HG02884 (cell line): ENCODE measurements at regions not wholly inside any gene's neighbourhood (a gene's known extent, or its start where the extent isn't known, plus 50 kb on each side); places are given as distances from the start of the nearest gene placed in this dataset.

Experiments
- ATAC-seq: cut with Tn5 transposase; IDR thresholded peaks from one replicate; pipeline ENCODE4 v1.9.1; 2021; ENCODE audit warnings: mild to moderate bottlenecking, moderate library complexity; ENCODE audit not compliant: unreplicated experiment

GRCh38 chr9:26415528-26415927 lies 477.1 kb downstream of the CAAP1 start:
- no peak for ATAC-seq

GRCh38 chr9:26413611-26414010 lies 479.0 kb downstream of the CAAP1 start:
- no peak for ATAC-seq

- ATAC-seq, result no peak
Observed at GRCh38 chr9:26412446-26412845, 480.2 kb downstream of the CAAP1 start.

- no peak for ATAC-seq
Observed at GRCh38 chr9:26406676-26407075, 485.9 kb downstream of the CAAP1 start.

- no peak for ATAC-seq
Observed at GRCh38 chr9:26399556-26399955, 493.0 kb downstream of the CAAP1 start.

- ATAC-seq, result no peak
Observed at GRCh38 chr9:26394025-26394424, 498.6 kb downstream of the CAAP1 start.

- no peak for ATAC-seq
Observed at GRCh38 chr9:26392639-26393038, 500.0 kb downstream of the CAAP1 start.

DNA sequence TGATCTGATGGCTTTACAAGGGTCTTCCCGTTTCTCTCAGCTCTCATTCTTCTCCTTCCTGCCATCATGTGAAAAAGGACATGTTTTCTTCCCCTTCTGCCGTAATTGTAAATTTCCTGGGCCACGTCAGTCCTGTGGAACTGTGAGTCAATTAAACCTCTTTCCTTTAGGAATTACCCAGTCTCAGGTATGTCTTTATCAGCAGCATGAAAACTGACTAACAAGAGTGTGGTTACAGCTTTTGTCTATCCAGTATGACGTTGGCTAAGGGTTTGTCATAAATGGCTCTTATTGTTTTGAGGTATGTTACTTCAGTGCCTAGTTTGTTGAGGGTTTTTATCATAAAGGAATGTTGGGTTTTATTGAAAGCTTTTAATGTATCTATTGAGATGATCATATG lies 501.6 kb downstream of the CAAP1 start:
- no peak for ATAC-seq

- ATAC-seq, result no peak
Observed at GRCh38 chr9:26375448-26375847, 517.2 kb downstream of the CAAP1 start.

DNA sequence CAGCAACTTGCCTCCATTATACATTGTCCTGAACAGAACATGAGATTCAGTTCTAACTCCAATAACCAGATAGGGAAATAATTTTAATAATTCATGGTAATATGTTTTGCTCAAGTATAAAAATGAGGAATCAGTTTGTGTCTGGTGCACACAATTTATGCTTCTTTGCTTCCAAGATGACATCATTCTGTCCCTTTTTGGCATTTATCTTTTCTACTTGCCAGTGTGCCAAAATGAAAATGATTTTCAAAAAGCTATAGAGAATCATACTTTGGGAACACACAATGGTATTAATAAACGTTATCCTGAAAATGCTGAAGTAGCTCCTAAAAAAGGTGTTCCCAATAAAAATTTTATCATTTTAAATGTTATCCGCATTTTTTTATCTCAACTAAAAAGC lies 519.0 kb downstream of the CAAP1 start:
- no peak for ATAC-seq

DNA sequence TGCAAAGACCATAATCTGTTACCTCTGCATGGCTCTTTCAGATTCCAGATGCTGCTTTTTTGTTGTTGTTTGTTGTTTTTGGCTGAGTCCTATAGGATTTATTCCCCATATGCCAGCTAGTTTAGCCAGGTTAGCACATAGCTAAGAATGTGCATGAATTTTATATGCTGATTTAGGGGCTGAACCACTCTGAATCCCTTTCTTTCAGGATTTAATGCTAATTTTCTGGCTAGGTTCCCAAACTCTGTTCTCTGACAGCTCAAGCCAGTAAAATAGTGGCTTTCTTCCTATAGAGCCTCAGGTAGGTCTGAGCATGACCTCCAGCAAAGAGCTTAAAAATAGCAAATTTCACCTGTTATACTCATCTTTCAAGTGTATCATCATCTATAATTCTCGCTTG lies 521.4 kb downstream of the CAAP1 start:
- no peak for ATAC-seq

- ATAC-seq, result no peak
Observed at GRCh38 chr9:26369093-26369492, 523.5 kb downstream of the CAAP1 start.

DNA sequence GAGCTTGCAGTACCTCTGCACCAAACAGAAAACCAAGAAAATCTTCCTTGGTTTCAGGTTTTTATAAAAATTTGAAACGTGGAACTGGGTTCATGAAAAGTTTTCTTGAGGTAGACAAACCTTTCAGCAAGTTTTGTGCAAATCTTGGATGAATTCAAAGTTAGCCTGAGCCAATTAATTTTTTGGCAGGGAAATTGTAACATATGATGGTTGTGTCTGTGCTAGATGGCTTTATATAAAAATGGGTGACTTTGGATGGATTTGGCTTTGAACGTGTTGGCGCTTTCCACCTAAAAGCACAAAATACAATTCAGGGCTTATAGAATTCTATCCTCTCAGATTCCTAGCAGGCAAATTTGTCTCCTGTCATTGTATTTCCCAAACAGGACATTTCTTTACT lies 524.4 kb downstream of the CAAP1 start:
- no peak for ATAC-seq

DNA sequence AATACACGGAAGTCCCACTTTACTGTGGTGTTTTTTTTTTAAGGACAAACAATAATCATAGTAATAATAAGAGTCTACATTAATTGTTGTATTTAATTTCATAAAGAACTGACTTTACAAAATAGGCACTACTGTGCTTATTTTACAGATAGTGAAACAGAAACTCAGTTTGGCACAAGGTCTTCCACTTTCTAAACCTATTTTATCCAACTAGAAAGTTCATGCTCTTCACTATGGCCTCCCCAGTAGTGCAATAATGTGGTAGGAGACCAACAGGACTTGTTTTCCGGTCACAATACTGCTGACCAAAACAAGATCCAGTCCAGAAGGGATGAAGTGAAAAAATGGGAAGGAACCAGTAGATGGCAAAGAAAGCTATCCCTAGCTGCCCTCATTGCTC lies 531.6 kb downstream of the CAAP1 start:
- no peak for ATAC-seq

GRCh38 chr9:26358836-26359235 lies 533.8 kb downstream of the CAAP1 start:
- no peak for ATAC-seq

- ATAC-seq, result no peak
Observed at GRCh38 chr9:26357803-26358344, 534.7 kb downstream of the CAAP1 start.

- ATAC-seq, result no peak
Observed at GRCh38 chr9:26356491-26356890, 536.1 kb downstream of the CAAP1 start.

- ATAC-seq, result no peak
Observed at GRCh38 chr9:26346942-26347477, 545.6 kb downstream of the CAAP1 start.

DNA sequence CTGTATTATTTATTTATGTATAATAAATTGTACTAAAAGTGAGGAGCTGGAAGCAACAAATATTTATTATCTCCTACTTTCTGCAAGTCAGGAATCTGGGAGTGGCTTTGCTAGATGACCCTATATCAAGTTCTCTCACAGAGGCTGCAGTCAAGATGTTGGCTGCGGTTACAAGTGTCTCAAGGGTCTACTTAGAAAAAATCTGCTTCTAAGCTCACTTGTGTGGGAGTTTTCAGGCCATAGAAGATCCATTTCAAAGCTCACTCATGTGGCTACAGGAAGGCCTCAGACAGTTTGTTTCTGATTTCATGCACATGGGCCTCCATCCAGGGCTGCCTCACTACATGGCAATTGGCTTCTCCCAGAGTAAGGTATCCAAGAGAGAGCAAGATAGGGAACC lies 551.1 kb downstream of the CAAP1 start:
- ATAC-seq, result no peak

GRCh38 chr9:26339796-26340195 lies 552.8 kb downstream of the CAAP1 start:
- ATAC-seq, result no peak

GRCh38 chr9:26335116-26335515 lies 557.5 kb downstream of the CAAP1 start:
- no peak for ATAC-seq

DNA sequence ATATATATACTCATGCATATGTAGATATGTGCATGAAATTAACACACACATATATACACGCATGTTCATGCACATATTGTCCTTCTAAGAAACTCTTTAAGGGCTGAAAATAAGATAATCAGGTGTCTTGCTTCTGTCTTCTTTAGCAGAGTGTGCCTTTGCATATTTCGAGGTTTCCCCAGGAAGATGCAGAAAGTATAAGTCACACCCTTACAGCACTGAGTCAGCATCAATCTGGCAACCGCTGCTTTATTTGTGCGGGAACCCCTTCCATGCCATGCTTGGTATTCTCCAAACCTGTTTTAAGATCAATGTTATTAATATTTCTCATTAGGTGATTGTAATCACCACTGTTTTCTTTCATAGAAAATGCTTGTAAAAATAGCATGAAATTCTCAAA lies 557.9 kb downstream of the CAAP1 start:
- ATAC-seq, result no peak

GRCh38 chr9:26331223-26331622 lies 561.4 kb downstream of the CAAP1 start:
- ATAC-seq, result no peak
